IPS DF 19.7 (cell line): ENCODE measurements at regions not wholly inside any gene's neighbourhood (a gene's known extent, or its start where the extent isn't known, plus 50 kb on each side); places are given as distances from the start of the nearest gene placed in this dataset.
A peak's percentile ranks its signal among the peaks of the same experiment; 100 is the strongest.
"Not testable (repeated sequence)": the region's sequence is repeated elsewhere in the genome, so short reads cannot be mapped to it uniquely, and the experiment has no call there.

Source experiments
- DNase-seq: peaks from one replicate; pipeline ENCODE4 v3.0.0-alpha.2; 2013; ENCODE audit warnings: low read depth, low spot score

DNA sequence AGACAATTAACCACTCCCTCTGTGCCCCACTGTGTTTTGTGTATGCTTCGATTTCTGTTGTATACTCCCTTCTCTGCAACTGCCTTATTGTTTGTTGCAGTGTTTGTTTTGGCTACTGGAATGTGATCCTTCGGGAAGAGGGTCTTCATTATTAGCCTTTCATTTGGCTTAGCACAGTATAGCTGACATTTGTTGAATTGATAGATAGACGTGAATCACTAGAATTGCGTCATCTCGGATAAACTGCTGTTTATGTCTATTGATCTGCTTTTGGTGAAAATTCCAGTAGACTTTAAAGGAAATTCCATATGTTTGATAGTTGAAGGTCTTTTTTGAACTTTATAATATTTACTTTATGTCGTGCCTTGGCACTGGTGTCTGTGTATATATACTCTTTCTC lies 189.9 kb upstream of the EYA4 start:
- DNase-seq = no peak

DNA sequence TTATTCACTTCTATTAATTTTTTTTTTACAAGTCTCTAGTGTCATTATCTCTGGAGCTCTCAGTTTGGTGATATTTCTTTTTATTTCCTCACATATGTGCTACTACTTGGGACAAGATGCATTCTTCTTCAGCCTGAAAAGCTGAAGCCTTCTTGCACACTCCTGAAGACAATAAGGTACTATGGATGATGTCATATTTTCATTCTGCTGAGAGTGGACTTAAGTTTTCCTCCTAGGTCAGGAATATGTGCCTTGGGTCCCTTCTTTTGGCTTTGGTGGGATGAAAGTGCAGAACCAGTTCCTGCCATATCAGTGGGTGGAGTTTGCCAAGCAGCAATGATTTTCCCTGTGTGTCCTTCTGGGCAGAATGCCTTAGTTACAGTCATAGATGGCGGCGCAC lies 188.7 kb upstream of the EYA4 start:
- DNase-seq = no peak

DNA sequence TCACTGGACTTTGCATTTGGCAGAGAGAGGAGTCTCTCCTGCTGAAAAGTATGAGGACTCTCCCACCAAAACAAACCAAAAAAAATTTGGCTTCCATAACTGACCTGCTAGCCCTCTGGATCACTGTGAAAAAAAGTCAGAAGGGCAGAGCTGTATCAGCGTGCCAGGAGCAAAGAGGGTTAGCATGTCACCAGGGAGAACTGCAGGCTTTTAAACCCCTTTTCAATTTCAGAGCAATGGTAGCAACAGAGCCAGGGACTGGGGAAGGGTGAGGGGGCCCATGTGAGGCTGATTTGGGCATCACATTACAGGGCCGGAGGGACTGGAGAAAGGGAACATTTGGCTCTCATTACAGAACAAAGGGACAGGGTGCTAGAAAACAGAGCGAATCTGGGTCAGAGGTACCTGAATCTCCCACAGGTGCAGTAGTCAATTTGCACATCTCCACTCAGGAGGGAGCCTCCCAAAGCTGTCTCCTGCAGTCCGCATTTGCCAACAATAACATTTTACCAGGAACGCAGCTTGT lies 185.7 kb upstream of the EYA4 start:
- DNase-seq = peak; percentile 35

DNA sequence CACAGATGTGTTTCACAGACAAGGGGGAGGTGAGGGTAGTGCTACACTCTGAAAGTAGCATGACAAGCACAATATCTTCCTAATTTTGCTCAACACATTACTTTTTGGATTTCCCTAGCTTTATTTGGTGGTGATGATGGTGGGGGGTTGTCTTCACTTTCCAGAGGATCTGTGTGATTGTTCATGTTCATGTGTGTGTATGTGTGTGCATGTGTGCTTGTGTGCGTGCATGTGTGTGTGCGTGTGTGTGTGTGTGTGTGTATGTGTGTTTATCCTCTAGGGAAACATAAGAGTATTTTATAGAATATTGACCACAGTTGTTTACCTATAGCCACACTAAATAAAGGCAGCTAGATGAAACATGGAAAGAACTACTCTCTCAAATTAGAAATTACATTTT lies 183.8 kb upstream of the EYA4 start:
- no peak for DNase-seq

DNA sequence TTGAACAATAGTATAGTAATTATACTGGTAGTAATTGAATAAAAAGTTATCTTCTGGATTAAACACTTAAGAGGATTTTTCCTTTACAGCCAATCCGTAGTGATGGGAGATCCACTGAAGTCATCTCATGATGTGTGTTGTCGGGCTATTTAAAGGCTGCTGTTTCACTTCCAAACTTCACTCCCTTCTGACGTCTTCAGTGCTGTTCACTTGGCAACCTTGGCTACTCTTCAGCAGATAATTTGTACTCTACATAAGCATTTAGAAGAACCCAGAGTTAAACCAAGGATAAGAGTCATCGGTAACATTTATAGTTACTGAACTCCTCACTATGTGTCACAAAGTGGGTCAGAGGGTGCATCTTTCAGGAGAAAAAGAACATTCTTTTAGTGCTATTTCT lies 179.1 kb upstream of the EYA4 start:
- DNase-seq = no peak

DNA sequence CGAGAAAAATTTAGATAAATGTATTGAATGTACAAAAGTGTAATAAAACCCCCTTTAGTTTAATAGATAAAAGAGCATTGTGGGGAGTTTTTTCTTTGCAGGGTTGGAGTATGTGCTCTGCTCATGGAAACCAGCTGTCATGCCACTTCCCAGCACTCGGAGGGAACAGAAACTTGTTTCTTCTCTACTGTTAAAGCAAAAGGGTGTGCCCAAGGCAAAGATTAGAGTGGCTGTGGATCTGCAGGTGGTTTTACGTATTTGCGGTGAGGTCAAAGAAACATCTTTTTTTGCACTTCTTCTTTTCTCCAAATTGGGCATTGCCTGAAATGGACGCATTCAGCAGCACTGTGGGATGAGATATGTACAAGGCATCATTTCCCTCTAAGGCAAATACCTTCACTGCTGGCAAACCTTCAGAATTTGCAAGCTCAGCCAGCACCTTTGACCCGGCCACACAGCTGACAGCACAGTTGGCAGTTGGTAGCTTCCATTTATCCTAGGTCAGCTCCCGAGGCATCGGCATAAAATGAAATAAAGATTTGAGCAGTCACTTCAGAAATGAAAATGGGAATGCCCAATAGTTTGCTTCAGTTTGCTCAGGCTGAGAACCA lies 178.4 kb upstream of the EYA4 start:
- no peak for DNase-seq

DNA sequence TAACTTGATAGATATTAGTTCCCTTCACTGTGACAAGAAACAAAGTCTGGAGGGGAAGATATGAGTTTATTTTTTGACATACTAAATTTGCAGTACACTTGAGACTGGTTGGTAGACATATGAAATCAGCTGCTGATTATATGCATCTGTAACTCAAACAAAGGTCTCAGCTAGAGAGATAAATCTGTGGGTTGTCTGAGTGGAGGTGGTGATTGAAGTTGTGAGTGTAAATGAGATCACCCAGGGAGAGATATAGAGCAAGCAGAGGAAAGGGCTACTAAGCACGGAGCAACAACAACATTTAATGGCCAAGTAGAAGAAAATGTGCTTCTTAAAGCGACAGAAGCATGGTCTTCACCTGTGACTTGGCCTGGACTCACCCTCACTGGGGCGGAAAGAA lies 173.2 kb upstream of the EYA4 start:
- no peak for DNase-seq

DNA sequence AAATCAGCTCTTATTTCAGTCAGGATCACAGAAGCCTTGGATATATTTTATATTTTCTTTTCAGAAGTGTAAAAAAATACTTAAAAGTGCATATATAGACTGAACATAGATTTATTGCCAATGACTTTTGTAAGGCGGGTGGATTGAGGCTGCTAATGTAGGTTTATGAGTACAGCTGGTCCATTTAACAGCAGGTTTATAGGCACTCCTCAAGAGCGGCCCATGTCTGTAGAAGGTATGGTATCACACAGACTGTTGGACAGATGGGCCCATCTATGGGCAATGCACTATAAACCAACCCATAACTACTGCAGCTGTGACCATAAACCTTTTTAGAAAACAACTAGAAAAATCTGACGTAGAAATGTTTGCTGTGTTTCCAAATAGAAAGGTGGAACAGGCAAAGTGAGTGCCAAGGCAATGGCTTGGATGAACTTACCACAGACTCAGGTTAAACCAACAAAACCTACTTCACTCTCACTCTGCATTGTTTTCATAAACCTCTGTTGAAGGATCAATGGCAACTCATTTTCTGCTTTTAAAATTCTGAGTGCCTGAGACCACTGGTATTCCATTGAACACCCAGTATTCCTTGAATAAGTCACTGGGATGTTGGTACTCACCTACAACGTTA lies 170.6 kb upstream of the EYA4 start:
- DNase-seq = no peak

DNA sequence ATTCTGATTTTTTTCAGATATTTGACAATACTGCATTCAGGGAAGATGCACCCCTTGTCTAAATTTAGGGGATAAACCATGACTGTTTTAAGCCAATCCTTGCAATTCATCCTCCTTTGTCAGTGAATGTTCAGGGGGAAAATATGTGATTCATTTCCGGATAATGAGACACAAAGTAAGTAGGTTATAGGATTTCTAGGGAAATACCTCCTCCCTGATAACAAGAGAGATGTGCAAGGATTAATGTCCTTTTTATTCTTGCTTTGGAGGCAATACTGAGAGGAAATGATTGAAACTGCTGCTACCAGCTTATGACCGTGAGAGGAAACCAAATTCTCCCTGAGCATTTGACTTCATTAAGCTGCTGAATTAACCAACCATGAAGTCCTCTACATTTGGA lies 161.3 kb upstream of the EYA4 start:
- DNase-seq = no peak

DNA sequence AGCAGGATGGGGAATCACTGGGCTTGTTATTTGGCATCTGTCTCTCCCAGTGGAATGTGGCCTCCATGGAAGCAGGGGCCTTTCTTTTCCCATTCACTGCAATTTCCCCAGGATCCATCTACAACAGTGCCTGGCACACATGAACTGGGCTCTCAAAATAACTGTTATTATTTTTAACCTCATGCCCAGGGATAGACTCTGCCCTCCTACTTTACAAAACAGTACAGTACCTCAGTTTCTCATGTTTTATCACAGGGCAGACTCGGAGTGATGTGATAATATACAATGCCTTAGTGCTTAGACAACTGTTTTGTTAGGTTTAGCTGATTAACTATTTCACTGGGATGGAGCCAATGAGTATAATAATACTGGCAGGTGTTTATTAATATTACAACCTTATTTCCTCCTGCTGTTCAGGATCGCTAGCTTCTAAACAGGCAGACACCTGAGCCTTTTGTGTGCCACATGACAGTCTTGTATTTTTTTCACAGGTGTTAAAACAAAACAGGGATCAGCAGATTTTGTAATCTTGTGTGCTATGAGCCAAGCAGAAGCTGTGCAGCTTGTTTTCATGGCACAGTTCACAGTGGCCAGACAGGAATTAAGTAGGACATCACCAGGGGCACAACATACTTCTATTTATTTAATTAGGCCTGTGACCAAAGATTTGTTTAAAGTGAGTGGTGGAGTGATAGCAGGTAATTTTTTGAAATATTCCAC lies 157.7 kb upstream of the EYA4 start:
- no peak for DNase-seq

DNA sequence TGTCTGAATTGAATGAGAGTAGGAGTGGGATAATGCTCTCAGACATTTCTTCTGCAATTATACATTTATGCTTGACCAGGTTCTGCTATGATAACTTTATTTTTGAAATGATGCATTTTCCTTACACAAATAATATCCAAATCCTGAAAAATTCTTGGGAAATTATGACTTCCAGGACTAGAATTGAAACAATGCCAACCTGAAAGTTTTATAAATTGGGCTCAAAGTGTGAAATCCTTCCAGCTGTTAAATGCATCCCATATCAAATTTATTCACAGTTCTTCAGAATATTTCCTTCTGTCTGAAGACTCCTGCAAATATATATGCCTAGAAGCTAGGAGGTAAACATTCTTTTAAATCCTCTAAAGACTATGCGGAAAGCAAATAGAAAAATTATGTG lies 155.7 kb upstream of the EYA4 start:
- DNase-seq = no peak

DNA sequence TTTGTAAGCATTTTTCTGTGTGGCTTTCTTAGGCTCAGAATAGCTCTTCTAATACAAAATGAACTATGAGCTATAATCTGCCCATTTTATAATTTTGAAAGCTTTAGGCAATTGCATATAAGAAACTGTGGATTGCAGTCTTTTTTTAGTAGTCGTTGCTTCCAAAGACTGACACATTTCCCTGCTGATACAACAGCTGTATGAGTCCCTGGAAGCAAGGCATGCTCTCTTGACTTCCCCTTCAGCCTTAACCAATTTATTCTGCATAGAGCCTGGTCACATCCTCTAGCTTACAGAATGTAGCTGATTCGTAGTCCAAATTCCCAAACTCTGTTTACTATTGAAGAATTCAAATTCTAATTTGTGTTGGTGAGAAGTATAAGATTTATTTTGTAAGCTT lies 155.3 kb upstream of the EYA4 start:
- no peak for DNase-seq

DNA sequence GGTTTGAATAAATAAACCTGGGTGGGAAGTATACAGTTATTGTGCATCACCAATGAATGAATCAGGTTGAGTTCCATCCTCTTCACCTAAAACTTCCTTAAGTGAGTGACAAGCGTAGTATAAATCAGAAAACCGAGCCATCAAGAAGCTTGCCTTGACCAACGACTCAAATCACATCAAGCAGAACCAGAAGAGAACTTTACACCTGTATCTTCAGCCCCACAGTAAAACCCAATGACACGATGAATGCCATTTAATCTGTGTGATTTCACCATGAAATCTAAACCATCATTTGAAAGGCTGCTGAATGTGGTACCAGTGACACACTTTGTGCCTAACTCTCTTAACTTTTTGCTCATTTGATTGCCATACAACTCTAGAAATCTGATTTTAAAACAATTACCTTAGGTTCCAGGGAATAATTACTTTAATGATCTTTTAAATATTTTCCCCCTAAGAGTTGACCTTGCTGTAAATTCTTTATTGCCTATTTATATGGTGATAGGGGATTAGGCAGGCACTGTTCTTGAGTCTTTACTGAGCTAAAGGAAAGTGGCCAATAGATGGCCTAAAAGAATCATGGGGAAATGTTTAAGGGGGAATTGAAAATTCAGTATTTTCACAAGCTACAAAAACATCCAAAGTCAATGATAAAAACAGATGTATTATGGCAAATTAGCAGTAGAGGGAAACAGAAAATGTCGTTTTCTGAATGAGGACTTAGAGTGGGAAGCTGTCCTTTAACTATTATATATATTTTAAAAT lies 152.0 kb upstream of the EYA4 start:
- no peak for DNase-seq

DNA sequence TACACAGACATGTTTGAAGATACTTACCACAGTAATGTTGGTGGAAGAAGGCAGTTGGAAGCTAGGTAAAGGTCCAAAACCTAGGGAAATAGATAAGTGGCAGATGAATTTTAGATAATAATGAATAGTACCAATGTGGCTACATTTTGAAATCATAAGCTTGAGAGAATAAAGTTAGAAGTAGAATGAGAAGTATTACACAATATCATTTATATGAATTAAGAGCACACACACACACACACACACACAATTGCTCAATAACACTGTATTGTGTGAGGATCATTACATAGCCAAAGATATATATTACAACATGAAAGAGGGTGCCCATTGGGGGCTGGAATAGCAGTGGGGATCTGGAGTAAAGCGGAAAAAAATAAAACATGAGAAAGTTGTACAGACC lies 149.0 kb upstream of the EYA4 start:
- DNase-seq = no peak

DNA sequence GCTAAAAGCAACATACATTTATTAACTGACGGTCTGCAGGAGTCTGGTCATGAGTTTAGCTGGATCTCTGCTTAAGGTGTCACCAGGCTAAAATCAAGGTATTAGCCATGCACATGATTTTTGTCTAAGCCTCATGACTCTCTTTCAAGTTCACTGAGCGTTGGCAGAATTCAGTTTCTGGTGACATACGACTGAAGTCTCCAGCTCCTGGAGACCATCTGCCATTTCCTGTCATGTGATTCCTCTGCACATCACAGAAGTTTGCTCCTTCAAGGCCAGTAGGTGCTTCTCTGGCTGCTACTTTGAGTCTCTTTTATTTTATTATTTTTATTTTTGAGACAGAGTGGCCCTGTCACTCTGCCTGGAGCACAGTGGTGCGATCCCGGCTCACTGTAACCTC lies 148.4 kb upstream of the EYA4 start:
- DNase-seq = no peak

DNA sequence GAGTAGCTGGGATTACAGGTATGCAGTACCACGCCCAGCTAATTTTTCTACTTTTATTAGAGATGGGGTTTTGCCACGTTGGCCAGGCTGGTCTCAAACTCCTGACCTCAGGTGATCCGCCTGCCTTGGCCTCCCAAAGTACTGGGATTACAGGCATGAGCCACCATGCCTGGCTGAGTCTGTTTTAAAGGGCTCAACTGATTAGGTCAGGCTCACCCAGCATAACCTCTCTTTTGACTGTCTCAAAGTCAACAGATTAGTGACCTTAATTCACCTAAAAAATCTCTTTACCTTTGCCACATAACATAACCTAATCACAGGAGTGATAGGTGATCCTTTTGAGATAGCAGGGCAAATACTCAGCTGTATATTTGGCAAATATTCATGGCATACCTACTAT lies 147.9 kb upstream of the EYA4 start:
- not testable (repeated sequence) for DNase-seq

DNA sequence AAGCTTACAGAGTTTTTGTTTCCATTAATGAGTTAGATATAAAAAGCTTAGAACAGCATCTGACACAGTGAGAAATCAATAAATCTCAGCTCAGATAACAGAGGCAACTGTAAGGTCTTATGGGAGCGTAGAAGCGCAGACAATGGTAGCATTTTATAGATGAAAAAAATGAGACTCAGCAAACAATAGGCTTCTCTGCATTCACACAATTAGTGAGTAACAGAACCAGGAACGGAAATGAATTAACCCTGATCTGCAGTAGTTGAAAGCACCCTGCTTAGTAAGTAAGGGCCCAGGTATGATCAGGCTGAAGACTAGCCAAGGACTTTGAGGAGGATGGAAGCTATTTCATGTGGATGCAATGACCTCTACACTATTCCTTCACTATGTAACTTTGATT lies 147.2 kb upstream of the EYA4 start:
- DNase-seq = no peak

DNA sequence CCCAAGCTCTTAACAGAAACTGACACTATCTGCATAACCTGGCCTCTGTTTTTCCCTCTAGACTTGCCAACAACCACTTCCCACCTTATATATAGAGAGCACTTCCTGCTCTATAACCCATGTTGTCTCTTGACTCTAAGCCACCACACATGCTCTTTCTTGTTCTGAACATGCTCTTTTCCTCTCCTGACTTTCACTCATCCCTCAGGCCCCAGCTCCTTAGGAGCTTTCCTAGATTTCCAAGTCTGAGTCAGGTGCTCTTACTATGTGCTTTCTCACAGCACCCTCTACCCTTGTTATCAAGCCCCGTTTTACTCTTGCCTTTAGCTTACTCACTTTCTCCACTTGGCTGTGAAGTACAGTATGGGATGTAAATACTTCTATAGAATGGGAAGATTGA lies 143.9 kb upstream of the EYA4 start:
- DNase-seq = no peak

DNA sequence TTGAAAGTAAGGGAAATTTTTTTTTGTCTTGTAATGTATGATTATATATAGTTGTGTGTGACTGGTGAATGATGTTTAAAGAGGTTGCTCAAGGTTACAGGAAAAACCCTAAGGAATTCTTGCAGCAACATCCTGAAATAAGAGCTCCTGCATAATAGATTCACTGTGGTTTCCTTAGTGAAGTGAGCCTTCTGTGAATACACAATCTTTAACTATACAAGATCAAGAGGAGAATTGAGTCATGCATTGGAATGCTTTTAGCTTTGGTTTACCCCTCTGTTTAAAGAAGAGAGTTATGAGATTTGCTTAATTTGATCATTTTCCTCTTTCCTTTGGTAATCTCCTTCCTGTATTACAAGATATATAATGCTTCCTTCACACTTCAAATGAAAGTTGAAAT lies 141.6 kb upstream of the EYA4 start:
- peak; percentile 23 for DNase-seq

DNA sequence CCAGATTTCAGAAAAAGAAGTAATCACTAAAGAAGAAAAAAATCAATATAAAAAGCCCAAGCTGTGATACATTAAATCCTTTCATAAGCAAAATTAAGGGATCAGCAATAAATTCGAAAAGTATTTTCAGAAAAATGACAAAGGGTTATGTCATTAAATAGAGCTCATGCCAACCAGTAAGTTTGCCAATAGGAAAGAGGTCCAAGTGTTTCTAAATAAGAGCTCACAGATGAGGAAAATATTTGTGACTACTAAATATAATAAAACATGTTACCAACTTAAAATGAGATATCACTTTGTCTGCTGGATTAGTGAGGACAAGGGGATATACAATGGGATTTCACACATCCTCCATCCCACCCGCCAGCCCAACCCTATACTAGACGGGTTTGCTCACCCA lies 140.3 kb upstream of the EYA4 start:
- DNase-seq = no peak

DNA sequence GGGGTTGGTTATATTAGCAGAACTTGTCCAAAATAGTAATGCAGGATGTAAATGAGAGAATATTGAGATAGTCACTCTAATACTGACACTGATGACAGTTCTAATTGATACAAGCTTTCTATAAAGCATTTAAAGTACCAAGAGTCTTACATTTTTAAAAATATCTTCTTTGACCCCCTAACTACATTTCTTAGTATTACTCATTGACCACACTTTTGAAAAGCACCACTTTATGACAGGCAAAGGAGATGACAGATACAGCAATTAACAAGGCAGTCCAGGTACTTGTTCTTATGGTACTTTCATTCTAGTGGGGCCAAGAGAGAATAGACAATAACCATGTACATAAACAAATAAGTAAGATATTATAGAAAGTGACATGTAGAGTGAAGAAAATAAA lies 139.4 kb upstream of the EYA4 start:
- DNase-seq = no peak

DNA sequence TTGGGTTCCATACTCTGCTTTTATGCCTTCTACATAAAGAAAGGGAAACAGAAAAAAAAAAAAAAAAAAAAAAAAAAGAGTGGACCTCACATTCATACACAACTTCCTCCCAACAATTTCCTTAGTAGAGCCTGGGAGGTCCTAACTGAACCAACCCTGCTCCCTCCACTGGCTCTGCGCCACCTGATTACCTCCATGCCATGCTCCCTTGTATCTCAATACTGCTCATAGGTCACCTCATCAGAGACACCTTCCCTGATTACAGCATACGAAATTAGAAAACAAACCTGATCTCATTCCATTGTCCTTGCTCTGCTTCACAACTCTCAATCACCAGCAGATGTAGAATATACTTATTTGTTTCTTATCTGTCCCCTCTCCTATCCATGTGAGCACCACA lies 134.2 kb upstream of the EYA4 start:
- DNase-seq = no peak
